GM21360 (cell line): ENCODE measurements at regions not wholly inside any gene's neighbourhood (a gene's known extent, or its start where the extent isn't known, plus 50 kb on each side); places are given as distances from the start of the nearest gene placed in this dataset.
"Not testable (repeated sequence)": the region's sequence is repeated elsewhere in the genome, so short reads cannot be mapped to it uniquely, and the experiment has no call there.

Source experiments
- ATAC-seq: cut with Tn5 transposase; IDR thresholded peaks from one replicate; pipeline ENCODE4 v1.9.1; 2021; ENCODE audit warnings: mild to moderate bottlenecking, moderate library complexity; ENCODE audit not compliant: unreplicated experiment

DNA sequence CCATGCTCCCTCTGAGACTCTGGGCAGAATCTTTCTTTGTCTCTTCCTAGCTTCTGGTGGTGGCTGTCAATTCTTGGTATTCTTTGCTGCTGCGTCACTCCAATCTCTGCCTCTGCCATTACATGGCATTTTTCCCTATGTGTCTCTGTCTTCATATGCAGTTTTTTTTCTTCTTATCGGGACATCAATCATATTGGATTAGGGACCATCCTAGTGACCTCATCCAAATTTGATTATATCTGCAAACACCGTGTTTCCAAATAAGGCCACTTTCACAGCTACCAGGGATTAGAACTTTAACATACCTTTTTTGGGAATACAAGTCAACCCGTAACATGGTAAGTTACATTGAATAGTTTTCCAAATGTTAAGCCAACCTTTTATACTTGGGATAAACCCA, 358.2 kb upstream of the FRG2C start:
- no peak for ATAC-seq

DNA sequence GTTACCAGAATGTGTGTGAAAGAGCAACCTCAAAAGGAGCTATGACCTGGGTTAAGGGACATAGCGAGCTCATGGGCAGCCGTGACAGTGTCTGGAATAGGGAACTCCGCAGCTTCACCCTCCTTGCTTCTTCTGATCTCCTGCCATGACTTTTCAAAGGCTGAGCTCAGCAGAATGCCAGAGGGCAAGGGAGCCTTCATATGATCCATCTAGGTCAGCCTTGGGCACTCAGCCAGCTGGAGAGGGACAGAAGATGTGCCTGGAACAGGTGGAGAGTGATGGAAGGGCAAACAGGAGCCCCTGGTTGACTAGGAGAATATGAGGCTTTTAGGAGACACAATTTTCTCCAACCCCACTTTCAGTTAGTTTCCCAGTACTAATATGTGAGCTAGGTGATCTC, 352.8 kb upstream of the FRG2C start:
- not testable (repeated sequence) for ATAC-seq

- not testable (repeated sequence) for ATAC-seq
Measured at GRCh38 chr3:75312469-75312868, 351.7 kb upstream of the FRG2C start.

DNA sequence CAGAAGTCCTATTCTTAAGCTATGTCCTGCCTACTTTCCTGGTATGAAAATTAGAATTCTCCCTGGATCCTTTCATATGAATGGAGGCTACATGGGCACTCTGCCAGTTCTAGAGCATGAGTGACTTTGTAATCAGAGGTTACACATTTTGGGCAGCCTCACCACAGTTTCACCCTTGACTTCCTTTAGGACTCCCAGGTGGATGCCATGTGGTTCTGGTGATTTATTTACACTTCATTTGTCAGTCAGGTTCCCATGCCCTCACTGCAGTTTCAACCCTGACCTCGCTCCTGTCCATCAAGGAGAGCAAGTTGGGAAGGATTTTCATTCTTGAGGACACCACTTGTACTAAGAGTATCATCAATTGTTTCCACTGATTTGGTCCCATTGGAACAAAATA, 344.4 kb upstream of the FRG2C start:
- not testable (repeated sequence) for ATAC-seq

DNA sequence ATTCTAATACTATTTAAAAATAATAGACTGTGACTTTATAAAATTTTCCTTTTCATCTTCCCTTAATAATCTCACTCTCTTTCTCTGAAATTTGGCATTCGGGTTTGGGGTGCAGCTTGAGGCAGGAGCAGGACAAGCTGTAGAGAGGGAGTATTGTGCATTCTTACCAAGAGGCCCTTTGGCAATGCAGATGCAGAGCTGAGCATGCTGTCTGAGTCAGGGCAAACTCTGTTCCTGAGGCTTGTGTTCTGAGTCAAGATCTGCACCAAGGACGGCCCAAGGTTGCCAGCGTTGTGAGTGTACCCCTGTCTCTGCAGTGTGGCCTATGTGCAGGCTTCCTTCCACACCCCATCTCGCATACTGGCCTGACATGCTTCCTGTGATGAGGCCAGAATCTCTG, 343.8 kb upstream of the FRG2C start:
- no peak for ATAC-seq

DNA sequence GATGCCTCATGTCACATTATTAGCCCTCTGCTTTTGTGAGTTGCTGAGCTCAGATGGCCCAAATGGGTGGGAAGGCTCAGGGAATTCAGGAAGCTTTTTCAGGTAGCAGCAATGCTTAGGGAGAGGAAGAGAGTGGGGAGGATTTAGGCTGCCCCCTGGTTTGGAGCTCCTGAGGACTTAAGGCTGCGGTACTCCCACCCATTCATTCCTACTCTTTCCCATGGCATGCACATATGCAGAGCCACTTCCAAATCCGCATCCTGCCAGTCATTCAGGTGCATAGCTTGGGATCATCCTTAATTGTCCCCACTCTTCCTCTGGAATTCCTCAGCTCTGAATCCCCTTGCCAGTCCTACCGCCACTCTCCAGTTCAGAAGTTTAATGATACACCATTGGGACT, 343.1 kb upstream of the FRG2C start:
- no peak for ATAC-seq

DNA sequence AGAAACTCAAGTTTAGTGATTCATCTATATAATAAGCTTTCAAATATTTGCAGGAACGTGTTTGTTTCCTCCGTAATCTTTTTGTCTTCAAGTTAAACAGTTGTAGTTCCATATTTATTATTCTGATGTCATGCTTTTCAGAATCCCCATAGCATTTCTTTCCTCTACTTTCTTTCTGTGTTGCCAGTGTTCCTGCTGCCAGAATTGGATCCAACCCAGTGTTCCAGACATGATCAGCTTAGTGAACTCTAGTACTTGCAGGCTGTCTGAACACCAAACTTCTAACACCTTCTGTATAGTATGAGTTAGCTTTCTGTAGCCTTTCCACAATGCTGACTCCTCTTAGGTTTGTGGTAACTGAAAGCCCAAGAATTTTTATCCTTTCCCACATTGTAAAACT, 340.2 kb upstream of the FRG2C start:
- not testable (repeated sequence) for ATAC-seq

DNA sequence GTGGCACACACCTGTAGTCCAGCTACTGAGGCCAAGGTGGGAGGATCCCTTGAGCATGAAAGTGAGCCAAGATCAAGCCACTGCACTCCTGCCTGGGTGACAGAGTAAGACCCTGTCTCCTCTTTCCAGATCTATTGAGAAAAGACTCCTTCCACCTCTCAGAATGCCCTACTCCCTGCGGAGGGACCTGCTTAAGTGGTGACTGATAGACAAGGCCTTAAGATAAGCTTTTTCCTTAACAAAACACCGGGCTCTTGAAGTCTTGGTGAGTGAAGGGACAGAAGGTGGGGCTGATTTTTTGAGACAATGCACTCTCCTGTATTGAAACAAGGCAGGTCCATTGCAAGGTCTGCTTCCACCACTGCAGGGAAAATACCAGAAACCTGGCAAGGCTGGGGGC, 338.4 kb upstream of the FRG2C start:
- ATAC-seq = no peak

DNA sequence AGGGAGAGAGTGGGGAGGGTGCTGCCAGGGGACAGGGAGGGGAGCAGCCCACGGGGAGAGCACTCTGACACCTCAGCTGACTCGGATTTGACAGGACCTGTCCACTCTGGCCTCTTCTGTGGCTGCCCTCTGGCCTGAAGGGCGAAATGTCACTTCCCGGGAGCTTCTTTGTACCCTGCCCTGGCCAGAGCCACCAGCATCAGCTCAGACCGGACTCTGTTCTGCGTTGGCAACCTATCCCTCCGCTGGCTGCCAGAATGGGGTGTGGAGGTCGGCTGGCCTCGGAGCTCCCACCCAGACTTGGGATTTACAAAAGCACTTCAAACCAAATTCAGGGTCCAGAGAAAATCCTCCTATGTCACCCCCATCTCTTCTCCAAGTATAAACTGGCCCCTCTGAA, 336.7 kb upstream of the FRG2C start:
- no peak for ATAC-seq

DNA sequence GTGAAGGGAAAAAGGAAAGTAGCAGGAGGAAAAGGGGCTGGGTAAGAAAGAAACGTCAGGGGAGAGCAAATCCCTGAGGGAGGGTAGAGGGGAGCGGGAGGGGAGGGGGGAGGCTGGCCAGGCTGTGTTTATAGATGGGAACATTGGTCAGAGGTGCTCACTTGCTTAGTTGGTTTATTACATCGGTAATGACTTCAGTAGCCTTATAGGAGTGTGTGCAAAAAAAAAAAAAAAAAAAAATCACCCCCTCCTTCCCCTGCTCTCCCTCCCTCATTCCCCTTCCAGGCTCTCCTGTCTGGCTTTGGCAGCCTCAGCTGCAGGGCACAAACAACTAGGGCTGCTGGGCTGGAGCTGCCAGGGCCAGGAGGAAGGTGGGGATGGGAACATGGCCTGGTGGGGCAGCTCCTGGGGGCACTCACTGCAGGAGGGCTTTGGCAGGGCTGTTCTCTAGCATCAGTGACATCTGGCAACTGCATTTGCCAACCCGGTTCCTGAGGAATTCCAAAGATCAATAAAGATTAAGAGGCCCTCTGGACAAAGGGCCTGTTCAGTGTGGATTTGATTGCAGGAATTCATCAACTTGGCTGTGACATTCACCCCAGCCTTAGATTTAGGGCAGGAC, 334.5 kb upstream of the FRG2C start:
- ATAC-seq = no peak

- not testable (repeated sequence) for ATAC-seq
Measured at GRCh38 chr3:75330446-75330845, 333.7 kb upstream of the FRG2C start.

GRCh38 chr3:75332090-75332489, 332.0 kb upstream of the FRG2C start:
- ATAC-seq = not testable (repeated sequence)

DNA sequence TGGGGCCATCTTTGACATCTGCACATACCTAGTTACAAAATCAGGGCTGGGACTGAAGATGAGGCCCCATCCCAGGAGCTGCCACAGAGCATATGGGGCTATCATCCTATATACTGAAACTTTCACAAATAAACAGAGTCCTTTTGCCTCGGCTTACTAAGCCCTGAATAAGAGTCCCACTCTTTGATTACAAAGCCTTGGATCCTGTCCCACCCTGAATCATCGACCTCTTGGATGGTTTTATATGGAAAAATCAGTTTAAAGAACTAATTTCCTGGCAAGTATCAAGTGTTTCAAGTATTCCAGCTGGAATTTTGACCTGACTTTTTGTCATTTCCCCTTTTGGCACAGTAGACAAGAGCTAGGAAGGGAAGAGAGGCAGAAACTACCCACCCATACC, 331.3 kb upstream of the FRG2C start:
- no peak for ATAC-seq

DNA sequence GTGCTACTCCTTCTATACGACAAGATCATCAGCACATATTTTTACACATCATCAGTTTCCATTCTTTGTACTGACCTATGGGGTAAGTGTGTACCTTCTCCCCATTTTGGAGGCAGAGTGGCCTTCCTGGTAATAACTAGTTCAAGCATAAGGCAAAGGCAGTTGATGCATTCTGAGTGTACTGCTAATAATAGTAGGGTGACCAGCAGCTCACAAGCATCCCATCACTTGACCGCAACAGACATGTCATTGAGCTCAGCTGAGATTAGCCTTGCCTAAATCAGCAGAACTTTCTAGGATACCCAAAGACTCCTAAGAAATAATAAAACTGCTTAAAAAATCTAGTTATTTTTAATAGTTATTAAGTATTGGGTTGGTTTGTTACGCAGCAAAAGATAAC, 329.8 kb upstream of the FRG2C start:
- ATAC-seq = no peak

GRCh38 chr3:75337226-75337900, 326.8 kb upstream of the FRG2C start:
- ATAC-seq = no peak

DNA sequence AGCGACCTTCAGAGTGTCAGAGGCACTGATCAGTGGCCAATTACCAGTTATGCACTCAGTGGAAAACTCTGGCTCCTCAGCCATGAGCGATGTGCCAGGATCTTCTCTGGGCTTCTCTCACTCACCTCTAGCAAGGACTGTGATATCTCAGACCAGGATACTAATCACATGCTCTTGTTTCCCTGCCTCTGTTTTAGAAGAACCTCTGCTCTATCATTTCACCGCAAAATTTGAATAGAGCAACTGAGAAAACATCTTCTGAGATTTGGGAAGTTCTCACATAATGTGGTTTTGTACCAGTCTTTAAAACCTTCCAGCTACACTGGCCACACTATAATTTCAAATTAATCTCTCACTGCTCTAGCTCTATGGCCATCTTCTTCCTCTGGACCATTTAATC, 325.8 kb upstream of the FRG2C start:
- no peak for ATAC-seq

- no peak for ATAC-seq
Measured at GRCh38 chr3:75341324-75342067, 322.6 kb upstream of the FRG2C start.

DNA sequence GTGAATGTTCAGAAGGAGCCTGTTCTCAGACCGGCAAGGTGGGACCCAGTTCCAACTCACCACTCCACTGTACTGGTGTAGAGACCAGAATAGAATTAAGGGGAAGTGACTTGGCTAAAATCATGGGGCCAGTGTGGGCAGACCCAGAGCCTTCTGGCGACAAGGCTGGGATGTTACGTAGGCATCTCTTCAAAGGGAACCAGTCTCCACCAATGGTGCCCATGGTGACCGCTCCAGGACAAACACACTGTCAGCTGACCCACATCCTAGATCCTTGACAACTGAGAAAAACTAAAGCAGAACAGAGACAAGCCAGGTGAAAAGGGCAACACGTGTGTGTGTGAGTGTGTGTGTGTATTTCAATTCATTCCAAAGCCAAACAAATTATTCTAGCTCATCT, 321.7 kb upstream of the FRG2C start:
- ATAC-seq = no peak

DNA sequence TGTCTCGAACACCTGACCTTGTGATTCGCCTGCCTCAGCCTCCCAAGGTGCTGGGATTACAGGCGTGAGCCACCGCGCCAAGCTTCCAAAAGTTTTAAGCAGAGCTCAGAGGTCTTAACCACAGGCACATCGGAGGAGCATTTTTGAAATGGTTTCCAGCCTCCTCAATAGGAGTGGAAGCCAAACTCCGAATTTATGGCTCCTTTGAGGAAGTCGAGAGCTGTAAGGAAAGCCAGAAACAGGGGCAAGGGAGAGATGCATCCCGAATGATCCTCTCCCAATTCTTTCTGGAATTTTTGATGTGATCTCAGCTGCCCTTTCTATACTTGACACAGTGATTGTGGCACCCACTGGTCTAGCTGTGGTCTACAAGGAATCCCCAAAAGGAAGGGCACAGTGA, 313.6 kb upstream of the FRG2C start:
- not testable (repeated sequence) for ATAC-seq

GRCh38 chr3:75362086-75362784, 301.9 kb upstream of the FRG2C start:
- not testable (repeated sequence) for ATAC-seq

DNA sequence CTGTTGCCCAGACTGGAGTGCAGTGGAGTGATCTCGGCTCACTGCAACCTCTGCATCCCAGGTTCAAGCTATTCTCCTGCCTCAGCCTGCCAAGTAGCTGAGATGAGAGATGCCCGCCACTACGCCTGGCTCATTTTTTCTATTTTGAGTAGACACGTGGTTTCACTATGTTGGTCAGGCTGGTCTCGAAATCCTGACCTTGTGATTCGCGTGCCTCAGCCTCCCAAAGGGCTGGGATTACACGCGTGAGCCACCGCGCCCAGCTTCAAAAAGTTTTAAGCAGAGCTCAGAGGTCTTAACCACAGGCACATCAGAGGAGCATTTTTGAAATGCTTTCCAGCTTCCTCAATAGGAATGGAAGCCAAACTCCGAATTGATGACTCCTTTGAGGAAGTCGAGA, 291.2 kb upstream of the FRG2C start:
- not testable (repeated sequence) for ATAC-seq

DNA sequence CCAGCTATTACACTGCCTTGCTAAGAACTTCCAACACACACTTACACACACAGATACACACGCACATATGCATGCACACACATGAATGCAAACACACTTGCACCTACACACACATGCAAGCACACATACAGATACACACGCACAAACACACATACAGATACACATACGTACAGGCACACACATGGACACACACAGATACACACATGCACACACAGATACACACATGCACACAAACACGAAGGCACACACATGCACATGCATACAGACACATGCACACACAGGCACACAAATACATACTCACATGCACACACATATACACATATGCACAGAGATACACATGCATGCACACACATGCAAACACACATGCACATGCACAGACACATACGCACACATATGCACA, 284.3 kb upstream of the FRG2C start:
- not testable (repeated sequence) for ATAC-seq
